PC-9 (cell line): ENCODE measurements at regions not wholly inside any gene's neighbourhood (a gene's known extent, or its start where the extent isn't known, plus 50 kb on each side); places are given as distances from the start of the nearest gene placed in this dataset.

ENCODE experiments used
- EZH2 ChIP-seq: fragments of 200-600 bp; sonication (generic); IDR thresholded peaks from 2 replicates; pipeline ENCODE4 v1.8.0; 2017; ENCODE audit warnings: antibody characterized with exemption, low read depth
- TF ChIP-seq, protein P1 (sequence below): fragments of 200-600 bp; sonication (generic); conservative IDR thresholded peaks from 2 replicates; pipeline ENCODE4 v1.6.1; 2017; ENCODE audit warnings: mixed run types, antibody characterized with exemption, mild to moderate bottlenecking, moderate library complexity

DNA sequence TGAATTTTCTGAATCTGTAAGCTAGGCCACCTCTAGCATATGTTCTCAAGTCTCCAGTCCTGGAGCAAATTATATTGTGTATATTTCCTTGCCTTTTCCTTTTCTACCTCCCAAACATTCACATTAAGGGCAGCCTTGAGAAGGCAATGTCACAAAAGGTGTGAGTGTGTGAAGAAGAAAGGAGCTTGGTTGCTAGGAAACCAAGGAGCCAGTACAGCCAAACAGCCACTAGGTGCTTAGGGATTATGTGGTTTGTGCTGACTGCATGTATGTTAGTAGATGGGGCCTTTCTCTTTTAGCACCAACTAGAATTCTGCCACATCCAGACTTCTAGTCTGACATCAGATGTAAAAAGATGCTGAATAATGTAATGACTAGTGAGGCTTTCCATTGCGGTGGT, 118.8 kb upstream of the DAZL start:
- no peak for TF ChIP-seq EZH2
- TF ChIP-seq, protein P1, sequence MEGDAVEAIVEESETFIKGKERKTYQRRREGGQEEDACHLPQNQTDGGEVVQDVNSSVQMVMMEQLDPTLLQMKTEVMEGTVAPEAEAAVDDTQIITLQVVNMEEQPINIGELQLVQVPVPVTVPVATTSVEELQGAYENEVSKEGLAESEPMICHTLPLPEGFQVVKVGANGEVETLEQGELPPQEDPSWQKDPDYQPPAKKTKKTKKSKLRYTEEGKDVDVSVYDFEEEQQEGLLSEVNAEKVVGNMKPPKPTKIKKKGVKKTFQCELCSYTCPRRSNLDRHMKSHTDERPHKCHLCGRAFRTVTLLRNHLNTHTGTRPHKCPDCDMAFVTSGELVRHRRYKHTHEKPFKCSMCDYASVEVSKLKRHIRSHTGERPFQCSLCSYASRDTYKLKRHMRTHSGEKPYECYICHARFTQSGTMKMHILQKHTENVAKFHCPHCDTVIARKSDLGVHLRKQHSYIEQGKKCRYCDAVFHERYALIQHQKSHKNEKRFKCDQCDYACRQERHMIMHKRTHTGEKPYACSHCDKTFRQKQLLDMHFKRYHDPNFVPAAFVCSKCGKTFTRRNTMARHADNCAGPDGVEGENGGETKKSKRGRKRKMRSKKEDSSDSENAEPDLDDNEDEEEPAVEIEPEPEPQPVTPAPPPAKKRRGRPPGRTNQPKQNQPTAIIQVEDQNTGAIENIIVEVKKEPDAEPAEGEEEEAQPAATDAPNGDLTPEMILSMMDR = no peak
